NCI-H69 (cell line): ENCODE measurements at regions not wholly inside any gene's neighbourhood (a gene's known extent, or its start where the extent isn't known, plus 50 kb on each side); places are given as distances from the start of the nearest gene placed in this dataset.

Source experiments
- DNase-seq: peaks from one replicate; lab custom pipeline; 2025; lab: John Stamatoyannopoulos, UW

DNA sequence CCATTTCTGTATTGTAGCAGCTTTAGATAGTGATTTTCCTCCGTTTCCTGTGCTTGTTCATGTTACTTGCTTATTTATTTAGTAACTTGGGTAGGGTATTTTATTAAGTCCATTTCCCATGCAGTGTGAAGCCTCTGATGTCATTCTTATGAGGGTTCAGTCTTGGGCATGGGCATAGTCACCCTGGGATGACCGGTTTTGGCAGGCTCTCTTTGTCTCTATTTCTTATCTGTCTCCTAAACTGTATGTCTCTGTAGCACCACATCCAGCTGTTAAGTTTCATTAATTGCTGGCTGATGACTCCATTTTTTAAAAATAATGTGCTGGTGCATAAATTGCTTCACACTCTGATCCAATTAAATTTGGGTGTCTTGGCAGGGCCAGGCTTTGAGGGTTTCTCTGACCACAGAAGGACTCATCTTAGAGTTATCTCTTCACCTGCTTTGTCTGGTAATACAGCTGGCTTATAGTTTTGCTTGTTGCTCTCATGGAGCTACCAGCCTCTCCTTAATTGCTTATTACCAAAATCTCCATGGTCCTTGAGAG, 173.3 kb upstream of the VLDLR start:
- no peak for DNase-seq

- no peak for DNase-seq
These were observed 168.5 kb upstream of the VLDLR start for GRCh38 chr9:2453106-2453505.

DNA sequence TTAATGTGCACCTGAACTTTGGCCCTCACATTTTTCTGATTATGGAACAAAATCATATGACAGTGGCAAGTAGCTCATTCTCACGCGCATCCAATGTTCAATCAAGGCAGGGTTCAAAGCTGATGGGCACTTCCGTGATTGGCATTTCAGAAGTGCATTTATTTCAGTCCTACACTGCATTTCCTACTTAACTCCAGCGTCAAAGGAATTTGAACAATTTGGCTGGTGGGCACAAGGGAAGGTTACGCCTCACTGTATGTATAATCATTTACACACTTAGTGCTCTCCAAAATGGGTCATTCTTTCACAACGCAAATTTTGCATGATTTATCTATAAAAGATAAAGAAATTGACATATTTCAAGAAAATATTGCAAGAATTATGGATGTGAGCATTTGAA, 167.9 kb upstream of the VLDLR start:
- DNase-seq: no peak

- DNase-seq: peak; percentile 46
These were observed 161.8 kb upstream of the VLDLR start for GRCh38 chr9:2459756-2460155.

GRCh38 chr9:2461892-2462291, 159.7 kb upstream of the VLDLR start:
- peak; percentile 21 for DNase-seq

DNA sequence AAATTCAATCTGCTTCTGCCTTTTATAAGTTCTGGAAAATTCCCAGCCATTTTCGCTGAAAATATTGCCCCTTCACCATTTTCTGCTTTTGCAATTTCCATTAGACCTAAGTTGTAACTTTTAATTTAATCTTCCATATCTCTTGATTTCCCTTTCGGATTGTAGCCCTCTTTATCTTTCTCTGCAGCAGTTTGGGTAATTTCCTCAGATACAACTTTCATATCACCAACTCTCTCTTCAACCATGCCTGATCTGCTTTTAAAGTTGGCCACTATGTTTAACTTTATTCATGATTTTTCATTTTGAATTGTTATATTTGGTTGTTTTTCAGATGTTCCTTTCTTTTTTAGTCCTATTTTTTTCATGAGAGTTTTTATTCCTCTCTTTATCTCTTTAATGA, 157.0 kb upstream of the VLDLR start:
- DNase-seq: no peak

GRCh38 chr9:2465516-2465915, 156.1 kb upstream of the VLDLR start:
- no peak for DNase-seq

GRCh38 chr9:2465921-2466460, 155.6 kb upstream of the VLDLR start:
- DNase-seq: peak; percentile 87

DNA sequence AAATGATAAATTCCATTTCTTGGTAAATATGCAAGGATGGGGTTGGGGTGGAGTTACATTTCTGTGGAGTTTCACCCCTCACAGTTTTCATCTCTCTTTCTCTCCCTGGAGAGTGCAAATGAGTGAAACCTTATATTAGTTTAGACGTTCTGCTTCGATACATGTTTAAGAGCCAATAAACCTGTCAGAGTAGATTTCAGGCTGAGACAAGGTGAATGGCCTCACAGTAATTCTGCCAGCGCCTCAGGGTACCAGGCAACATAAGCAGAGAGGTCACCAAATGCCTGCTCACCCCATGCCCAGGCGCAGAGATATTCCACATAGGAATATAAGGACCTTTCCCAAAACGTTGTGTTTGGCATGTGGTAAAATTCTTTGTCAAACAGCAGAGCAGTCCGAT, 154.9 kb upstream of the VLDLR start:
- DNase-seq: peak; percentile 98

DNA sequence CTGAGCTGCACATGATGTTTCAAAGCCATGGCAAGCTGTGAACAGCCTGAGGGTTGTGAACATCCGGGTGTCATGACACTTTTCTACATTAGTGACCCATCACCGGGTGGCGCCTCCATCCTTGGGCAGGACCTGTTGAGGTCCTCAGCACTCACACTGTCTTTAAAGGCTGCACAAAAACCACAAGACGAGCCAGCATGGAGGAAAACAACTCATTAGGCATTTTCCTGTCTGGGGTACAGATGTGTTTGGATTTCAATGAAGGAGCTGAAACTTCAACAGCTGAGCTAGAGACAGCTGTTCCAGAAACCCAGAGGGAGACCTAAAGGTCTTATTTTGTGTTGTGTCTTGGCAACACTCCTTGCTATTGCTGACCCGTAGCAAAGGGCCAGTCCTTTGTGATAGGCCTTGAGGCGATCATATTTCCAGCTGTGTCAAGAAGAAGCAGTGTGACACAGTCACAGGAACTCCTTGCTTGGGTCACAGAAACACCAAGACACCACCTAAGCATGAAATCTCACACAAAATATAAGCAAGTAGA, 151.8 kb upstream of the VLDLR start:
- peak; percentile 94 for DNase-seq

DNA sequence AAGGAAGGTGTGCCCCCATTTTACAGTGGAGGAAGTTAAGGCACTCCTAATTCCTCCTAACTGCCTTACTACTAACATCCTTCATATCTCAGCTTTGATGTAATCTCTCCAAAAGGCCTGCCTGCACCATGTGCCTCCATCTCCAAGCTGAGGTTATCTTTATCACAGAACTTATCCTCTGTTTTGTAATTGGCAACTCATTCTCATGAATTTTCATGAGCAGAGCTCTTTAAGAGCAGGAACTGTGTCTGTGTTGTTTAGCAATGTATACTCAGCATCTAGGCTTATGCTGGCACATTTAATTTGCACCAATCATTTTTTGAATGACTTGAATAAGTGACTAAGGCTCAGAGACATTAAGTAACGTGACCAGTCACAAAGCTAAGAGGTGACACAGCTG, 147.9 kb upstream of the VLDLR start:
- no peak for DNase-seq

GRCh38 chr9:2477755-2478154, 143.8 kb upstream of the VLDLR start:
- peak; percentile 30 for DNase-seq

DNA sequence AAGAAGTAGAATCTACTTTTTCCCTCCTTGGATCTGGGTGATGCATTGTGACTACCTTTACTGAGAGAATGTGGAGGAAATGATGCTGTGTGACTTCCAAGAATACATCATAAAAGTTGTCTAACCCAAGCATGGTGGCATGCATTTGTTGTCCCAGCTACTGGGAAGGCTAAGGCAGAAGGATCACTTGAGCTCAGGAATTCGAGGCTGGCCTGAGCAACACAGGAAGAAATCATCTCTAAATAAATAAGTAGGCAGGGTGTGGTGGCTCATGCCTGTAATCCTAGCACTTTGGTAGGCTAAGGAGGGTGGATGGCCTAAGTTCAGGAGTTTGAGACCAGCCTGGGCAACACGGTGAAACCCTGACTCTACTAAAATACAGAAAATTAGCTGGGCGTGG, 143.2 kb upstream of the VLDLR start:
- no peak for DNase-seq

DNA sequence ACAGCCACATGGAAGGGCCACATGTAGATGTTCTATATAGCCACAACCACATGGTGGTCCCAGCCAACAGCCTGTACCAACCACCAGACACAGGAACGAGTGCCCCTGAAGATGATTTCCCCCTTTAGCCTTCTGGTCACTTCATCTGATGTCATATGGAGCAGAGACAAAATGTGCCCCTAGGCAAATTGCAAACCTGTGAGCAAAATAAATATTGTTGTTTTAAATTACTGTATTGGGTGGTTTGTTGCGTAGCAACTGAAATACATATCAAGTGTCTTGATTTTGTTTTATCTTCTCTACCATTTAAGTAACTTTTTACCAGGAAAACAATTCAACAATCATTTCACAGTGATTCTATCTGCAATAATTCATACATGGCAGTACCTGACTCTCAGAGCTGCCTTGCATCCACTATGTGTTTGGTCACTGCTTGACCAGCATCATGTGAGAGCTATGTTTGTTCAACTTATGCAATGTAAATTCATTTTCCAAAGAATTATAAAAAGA, 142.5 kb upstream of the VLDLR start:
- peak; percentile 62 for DNase-seq

- no peak for DNase-seq
These were observed 141.2 kb upstream of the VLDLR start for GRCh38 chr9:2480255-2480837.

DNA sequence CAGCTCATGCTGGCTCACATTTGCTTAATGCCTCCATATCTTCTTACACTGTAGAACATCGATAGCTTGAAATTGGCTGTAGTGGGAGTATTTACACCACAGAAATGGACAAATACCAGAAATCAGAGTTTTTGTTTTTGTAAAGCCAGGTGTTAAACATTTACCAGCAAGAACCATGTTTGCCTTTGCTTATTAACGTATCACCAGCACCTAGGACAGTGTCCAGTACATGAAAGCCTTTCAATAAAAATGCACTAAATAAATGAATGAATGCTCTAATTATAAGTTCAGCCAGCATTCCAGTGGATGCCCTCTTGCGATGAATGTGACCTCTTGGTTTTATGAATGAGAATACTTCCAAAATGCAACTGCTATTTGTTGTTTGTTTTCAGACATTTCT, 140.4 kb upstream of the VLDLR start:
- DNase-seq: no peak

DNA sequence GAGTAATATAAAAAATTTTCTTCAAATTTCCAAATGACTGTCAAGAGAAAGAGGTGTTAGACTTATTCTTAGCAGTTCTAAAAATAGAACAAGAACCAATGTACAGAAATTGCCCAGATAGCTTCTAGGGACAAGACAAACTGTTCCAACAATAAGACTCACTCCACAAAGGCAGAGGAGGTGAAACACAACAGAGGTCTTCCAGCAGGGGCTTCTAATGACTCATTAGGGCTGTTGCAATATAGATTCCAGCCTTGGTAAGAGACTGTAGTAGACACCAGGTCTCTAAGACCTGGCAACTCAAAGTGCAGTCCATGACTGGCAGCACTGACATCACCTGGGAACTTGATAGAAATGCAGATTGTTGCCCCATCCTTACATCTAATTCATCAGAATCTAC, 134.6 kb upstream of the VLDLR start:
- DNase-seq: no peak

DNA sequence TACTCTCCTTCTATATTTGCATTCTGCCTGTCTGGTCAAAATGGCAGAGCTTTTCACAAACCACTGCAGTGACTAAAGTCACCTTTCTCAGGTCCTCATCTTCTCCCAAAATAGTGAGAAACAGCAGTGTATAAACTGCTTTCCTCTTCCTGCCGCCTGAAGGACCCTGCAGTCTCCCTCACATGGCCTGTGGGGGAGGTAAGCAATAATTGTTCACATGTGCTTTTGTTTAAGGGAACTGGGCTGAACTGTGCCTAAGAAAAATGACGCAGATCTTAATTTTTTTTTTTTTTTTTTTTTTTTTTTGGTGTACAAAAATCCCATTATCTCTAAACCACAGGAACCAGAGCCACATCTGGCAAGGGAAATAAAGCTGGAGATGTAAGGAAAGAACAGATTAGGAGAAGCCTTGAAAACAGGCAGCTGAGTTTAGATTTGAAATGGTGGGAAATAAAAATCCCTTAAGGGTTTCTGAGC, 131.7 kb upstream of the VLDLR start:
- peak; percentile 56 for DNase-seq

DNA sequence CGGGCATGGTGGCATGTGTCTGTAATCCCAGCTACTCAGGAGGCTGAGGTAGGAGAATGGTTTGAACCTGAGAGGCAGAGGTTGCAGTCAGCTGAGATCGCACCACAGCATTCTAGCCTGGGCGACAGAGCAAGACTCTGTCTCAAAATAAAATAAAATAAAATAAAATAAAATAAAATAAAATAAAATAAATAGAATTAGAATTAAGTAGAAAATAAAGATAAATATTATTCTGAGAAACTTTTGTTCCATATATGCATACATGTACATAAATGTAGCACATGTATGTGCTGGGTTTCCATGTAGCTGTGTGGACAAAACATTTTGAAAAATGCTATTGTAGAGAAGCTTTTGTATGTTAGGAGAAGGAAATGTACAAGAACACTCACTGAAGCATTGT, 129.4 kb upstream of the VLDLR start:
- no peak for DNase-seq

- peak; percentile 66 for DNase-seq
These were observed 128.5 kb upstream of the VLDLR start for GRCh38 chr9:2493109-2493508.

DNA sequence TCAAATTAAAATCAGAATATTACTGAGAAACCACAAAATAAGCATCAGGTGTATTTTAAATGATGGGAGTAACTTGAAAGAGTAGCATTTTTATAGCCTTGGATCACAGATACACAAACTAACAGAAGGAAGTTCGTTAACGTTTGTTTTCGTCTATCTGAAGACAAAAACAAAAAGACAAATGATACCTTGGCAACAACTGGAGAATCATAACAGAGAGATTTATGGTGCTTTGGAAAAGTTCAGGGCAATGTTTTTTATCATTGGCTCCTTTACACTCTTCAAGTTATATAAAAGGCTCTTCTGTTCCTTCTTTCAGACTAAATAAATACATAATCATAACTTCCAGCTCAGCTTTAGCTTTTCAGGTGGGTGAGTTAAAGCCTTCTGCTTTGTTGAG, 128.1 kb upstream of the VLDLR start:
- no peak for DNase-seq

DNA sequence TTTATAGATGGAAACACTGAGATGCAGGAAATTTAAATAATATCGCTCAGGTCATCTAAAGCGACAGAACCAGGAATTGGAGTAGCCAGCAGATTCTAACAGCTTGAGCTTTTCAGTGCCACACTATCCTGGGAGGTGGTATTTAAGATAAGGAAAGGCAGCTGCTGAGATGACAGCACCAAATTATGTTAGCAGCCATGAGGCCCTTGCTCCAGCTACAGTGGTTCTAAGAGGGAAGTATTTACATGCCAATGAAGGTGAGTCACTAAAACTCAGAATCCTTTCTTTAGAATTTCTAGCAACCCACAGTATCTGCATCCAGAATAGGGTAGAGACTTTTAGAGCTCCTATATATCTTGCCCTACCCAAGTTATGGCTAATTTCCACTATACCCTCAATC, 127.0 kb upstream of the VLDLR start:
- no peak for DNase-seq

- DNase-seq: no peak
These were observed 126.2 kb upstream of the VLDLR start for GRCh38 chr9:2495221-2496005.
